HL-60 (cell line): ENCODE measurements at regions not wholly inside any gene's neighbourhood (a gene's known extent, or its start where the extent isn't known, plus 50 kb on each side); places are given as distances from the start of the nearest gene placed in this dataset.
"Not testable (repeated sequence)": the region's sequence is repeated elsewhere in the genome, so short reads cannot be mapped to it uniquely, and the experiment has no call there.

ENCODE experiments used
- CTCF ChIP-seq: IDR thresholded peaks from one replicate; pipeline ENCODE4 v1.5.1; 2011; ENCODE audit warnings: low read length, control low read depth, inconsistent platforms; ENCODE audit not compliant: insufficient read depth
- GABPA ChIP-seq: IDR thresholded peaks from 2 replicates; pipeline ENCODE4 v1.6.1; 2012; ENCODE audit warnings: low read depth
- POLR2AphosphoS5 ChIP-seq: IDR thresholded peaks from 2 replicates; pipeline ENCODE4 v1.6.1; 2012; ENCODE audit warnings: low read depth
- REST ChIP-seq: IDR thresholded peaks from 2 replicates; pipeline ENCODE4 v1.6.1; 2012; ENCODE audit warnings: low read depth; ENCODE audit not compliant: insufficient replicate concordance
- SPI1 ChIP-seq: IDR thresholded peaks from 2 replicates; pipeline ENCODE4 v1.6.1; 2012; ENCODE audit warnings: low read depth, mild to moderate bottlenecking, borderline replicate concordance

DNA sequence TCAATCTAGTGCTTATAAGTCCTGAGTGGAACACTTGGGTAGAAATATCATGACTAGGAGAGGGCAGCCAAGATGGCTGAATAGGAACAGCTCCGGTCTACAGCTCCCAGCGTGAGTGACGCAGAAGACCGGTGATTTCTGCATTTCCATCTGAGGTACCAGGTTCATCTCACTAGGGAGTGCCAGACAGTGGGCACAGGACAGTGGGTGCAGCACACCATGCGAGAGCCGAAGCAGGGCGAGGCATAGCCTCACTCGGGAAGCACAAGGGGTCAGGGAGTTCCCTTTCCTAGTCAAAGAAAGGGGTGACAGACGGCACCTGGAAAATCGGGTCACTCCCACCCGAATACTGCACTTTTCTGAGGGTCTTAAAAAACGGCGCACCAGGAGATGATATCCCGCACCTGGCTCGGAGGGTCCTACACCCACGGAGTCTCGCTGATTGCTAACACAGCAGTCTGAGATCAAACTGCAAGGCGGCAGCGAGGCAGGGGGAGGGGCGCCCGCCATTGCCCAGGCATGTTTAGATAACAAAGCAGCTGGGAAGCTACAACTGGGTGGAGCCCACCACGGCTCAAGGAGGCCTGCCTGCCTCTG, 302.8 kb downstream of the TFAP2B start:
- TF ChIP-seq CTCF, REST, POLR2AphosphoS5, GABPA, SPI1: not testable (repeated sequence)
